DND-41 (cell line): ENCODE measurements at regions not wholly inside any gene's neighbourhood (a gene's known extent, or its start where the extent isn't known, plus 50 kb on each side); places are given as distances from the start of the nearest gene placed in this dataset.

Experiments used
- CTCF ChIP-seq: IDR thresholded peaks from 2 replicates; pipeline ENCODE4 v1.5.1; 2012; ENCODE audit warnings: borderline replicate concordance, low read length, moderate library complexity, mild to moderate bottlenecking; ENCODE audit not compliant: poor library complexity, severe bottlenecking; ENCODE audit errors: extremely low read depth
- EZH2 ChIP-seq: IDR thresholded peaks from 3 replicates; pipeline ENCODE4 v1.6.1; 2012; ENCODE audit warnings: borderline replicate concordance, low read depth, mild to moderate bottlenecking, moderate library complexity, low read length, inconsistent platforms; ENCODE audit not compliant: severe bottlenecking

GRCh38 chr7:156049366-156049765 is 237.1 kb upstream of the SHH start:
- no peak for TF ChIP-seq CTCF
- no peak for TF ChIP-seq EZH2
